NB4 (cell line): ENCODE measurements at regions not wholly inside any gene's neighbourhood (a gene's known extent, or its start where the extent isn't known, plus 50 kb on each side); places are given as distances from the start of the nearest gene placed in this dataset.

Experiments used
- DNase-seq: peaks from one replicate; pipeline ENCODE4 v3.0.0; 2010; ENCODE audit warnings: low read depth
- H3K4me3 ChIP-seq: one replicate; pipeline ENCODE4 v1.5.1; 2011; ENCODE audit warnings: mild to moderate bottlenecking, low read depth, low read length, moderate library complexity
- MYC ChIP-seq: IDR thresholded peaks from 2 replicates; pipeline ENCODE4 v1.6.1; 2011; ENCODE audit warnings: low read depth, low read length
- POLR2A ChIP-seq: IDR thresholded peaks from 2 replicates; pipeline ENCODE4 v1.6.1; 2011; ENCODE audit warnings: mild to moderate bottlenecking; ENCODE audit not compliant: insufficient read length; ENCODE audit errors: extremely low read depth
- TF ChIP-seq, protein P1 (sequence below): IDR thresholded peaks from one replicate; pipeline ENCODE4 v1.5.1; 2012; ENCODE audit warnings: low read depth, low read length
- TF ChIP-seq, protein P2 (sequence below): IDR thresholded peaks from 2 replicates; pipeline ENCODE4 v1.6.1; 2011; ENCODE audit warnings: low read depth, low read length

DNA sequence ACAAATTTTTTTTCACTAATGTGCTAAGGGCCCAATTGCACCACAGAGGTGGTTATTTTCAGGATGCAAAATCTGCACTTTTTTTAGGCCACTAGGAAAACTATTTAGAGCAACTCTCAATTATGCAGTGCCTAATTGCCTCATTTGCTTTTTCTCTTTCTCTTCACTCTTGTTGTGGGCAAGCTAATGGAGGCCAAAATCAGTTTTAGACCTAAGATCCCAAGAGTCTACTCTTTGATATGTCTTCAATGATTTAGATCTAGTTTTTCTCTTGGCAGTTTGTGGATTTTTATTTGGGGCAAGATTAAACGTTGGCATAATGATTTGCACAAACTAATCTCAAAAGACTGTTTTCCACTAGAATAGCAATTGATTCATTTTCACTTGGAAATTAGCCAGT lies 1996.9 kb downstream of the LRRC4C start:
- no peak for DNase-seq
- no peak overlapping the region for H3K4me3 ChIP-seq
- no peak for TF ChIP-seq MYC
- TF ChIP-seq POLR2A = no peak
- TF ChIP-seq, protein P1, sequence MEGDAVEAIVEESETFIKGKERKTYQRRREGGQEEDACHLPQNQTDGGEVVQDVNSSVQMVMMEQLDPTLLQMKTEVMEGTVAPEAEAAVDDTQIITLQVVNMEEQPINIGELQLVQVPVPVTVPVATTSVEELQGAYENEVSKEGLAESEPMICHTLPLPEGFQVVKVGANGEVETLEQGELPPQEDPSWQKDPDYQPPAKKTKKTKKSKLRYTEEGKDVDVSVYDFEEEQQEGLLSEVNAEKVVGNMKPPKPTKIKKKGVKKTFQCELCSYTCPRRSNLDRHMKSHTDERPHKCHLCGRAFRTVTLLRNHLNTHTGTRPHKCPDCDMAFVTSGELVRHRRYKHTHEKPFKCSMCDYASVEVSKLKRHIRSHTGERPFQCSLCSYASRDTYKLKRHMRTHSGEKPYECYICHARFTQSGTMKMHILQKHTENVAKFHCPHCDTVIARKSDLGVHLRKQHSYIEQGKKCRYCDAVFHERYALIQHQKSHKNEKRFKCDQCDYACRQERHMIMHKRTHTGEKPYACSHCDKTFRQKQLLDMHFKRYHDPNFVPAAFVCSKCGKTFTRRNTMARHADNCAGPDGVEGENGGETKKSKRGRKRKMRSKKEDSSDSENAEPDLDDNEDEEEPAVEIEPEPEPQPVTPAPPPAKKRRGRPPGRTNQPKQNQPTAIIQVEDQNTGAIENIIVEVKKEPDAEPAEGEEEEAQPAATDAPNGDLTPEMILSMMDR = no peak
- TF ChIP-seq, protein P2, sequence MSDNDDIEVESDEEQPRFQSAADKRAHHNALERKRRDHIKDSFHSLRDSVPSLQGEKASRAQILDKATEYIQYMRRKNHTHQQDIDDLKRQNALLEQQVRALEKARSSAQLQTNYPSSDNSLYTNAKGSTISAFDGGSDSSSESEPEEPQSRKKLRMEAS = no peak

DNA sequence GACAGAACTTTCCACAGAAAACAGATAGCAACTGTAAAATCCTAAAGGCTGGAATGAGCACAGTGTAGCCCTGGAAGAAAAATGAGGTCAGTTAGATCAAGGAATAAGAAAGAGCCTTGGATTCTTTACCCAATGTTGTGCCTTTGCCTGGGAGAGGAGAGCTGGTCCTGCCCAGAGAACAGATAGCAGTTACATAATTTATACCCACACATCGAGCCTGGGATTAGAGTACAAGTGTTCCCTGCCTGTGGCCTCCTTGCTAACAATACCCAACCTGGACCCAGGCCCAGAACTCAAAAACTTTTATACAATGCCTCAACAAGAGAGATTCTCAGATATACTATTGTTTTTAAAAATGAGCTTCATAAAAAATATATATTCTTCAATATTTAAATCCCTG lies 1998.4 kb downstream of the LRRC4C start:
- TF ChIP-seq, protein P2 = no peak
- no peak for TF ChIP-seq MYC
- TF ChIP-seq POLR2A = no peak
- TF ChIP-seq, protein P1 = no peak
- no peak overlapping the region for H3K4me3 ChIP-seq
- DNase-seq = no peak

GRCh38 chr11:39459606-39460005 lies 1999.8 kb downstream of the LRRC4C start:
- H3K4me3 ChIP-seq = no peak overlapping the region
- DNase-seq = no peak
- TF ChIP-seq, protein P1 = no peak
- TF ChIP-seq POLR2A (no peak), MYC (no peak)
- TF ChIP-seq, protein P2 = no peak

DNA sequence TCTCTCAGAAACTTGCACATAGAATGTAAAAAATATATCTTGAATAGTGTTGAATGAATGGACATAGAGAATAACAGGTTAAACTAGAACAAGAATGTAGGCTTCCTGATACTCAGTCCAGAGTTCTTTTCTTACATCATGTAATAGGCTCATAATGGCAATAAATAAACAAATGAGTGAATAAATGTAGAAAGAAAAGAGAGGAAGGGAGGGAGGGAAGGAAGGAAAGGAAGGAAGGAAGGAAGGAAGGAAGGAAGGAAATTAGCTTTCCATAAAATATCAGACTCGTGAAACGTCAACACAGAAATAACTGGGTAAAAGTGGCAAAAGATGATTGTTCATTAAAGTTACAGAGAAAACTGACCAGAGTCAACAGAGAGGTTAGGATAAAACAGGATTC lies 2001.0 kb downstream of the LRRC4C start:
- DNase-seq = no peak
- no peak for TF ChIP-seq POLR2A
- TF ChIP-seq, protein P1 = no peak
- no peak for TF ChIP-seq MYC
- TF ChIP-seq, protein P2 = no peak
- no peak overlapping the region for H3K4me3 ChIP-seq

DNA sequence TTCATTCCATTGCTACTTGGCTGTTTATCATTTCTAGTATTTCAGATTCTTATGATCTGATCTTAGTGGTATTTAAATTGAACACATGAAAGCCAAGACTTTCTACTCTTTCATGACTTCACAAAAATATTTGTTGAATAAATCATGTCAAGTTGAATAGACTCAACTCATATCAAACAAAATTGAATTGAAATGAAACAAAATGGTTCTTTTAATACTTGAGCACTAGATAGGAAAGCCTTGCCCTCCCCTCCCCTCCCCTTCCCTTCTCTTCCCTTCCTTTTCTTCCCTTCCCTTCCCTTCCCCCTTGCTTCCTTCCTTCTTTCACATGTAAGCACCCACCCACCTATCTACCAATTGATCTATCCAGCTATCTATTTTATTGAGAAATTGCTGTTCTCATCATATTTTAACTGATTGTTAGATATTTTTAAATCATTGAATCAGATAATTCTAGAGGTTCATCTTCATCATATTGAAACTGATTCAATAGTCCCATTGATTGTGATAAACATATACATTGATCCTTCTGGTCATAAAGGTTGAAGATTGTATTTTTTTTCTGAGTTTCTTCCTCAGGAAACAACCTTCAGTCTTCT lies 2015.9 kb downstream of the LRRC4C start:
- no peak for DNase-seq
- TF ChIP-seq MYC (no peak), POLR2A (no peak)
- TF ChIP-seq, protein P2 = no peak
- TF ChIP-seq, protein P1 = no peak
- no peak overlapping the region for H3K4me3 ChIP-seq

GRCh38 chr11:39442177-39442576 lies 2017.3 kb downstream of the LRRC4C start:
- H3K4me3 ChIP-seq = no peak overlapping the region
- no peak for DNase-seq
- TF ChIP-seq POLR2A (no peak), MYC (no peak)
- TF ChIP-seq, protein P1 = no peak
- TF ChIP-seq, protein P2 = no peak
